ENCODE measurements at regions not wholly inside any gene's neighbourhood (a gene's known extent, or its start where the extent isn't known, plus 50 kb on each side); places are given as distances from the start of the nearest gene placed in this dataset.

DNA sequence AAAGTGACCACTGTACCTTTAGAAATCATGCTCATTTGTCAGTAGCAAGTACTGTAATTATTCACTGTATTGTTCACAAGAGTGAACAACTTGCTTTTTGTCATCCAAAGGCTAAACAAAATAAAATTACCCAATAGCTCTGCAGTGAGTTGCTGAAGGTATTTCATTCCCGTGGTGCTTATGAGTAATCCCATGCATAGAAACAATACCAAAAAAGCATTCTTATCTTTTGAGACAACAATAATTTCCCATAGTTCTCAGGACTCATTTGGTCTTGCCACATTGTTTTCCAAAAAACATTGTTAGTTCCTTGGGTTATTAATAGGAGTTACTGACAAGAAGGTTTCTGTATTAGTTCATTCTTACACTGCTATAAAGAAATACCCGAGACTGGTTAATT, 503.2 kb upstream of the FAM98A start:
- no peak for DNase-seq (ENCODE audit: low spot score)
- no peaks in the 10 kb centered on the region for H3K9me3 Mint-ChIP-seq (ENCODE audit: low read depth)
- TF ChIP-seq, protein P1, sequence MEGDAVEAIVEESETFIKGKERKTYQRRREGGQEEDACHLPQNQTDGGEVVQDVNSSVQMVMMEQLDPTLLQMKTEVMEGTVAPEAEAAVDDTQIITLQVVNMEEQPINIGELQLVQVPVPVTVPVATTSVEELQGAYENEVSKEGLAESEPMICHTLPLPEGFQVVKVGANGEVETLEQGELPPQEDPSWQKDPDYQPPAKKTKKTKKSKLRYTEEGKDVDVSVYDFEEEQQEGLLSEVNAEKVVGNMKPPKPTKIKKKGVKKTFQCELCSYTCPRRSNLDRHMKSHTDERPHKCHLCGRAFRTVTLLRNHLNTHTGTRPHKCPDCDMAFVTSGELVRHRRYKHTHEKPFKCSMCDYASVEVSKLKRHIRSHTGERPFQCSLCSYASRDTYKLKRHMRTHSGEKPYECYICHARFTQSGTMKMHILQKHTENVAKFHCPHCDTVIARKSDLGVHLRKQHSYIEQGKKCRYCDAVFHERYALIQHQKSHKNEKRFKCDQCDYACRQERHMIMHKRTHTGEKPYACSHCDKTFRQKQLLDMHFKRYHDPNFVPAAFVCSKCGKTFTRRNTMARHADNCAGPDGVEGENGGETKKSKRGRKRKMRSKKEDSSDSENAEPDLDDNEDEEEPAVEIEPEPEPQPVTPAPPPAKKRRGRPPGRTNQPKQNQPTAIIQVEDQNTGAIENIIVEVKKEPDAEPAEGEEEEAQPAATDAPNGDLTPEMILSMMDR (IDR thresholded peaks at IDR 0.05), result no peak
- no peaks in the 10 kb centered on the region for H3K36me3 Mint-ChIP-seq (ENCODE audit: low read depth)
- no peak overlapping the region for H3K4me3 Mint-ChIP-seq (ENCODE audit: unreplicated experiment)
- no peak overlapping the region for H3K27ac Mint-ChIP-seq (ENCODE audit: unreplicated experiment)
- H3K4me1 Mint-ChIP-seq (ENCODE audit: low read depth), result peaks cover 32% of the 10 kb centered on the region
- no peaks in the 10 kb centered on the region for H3K27me3 Mint-ChIP-seq (ENCODE audit: low read depth)

DNA sequence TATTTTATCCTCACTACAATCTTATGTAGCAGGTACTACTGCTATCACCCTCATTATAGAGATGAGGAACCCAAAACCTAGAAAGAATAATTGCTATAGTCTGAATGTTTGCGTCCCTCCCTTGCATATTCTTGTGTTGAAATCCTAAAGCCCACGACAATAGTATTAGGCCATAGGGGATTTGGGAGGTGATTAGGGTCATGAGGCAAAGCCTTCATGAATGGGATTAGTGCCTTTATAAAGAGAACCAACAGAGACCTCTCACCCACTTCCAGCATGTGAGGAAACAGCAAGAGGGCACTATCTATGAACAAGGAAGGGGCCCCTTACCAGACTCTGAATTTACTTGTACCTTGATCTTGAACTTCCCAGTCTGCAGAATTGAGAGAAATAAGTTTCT, 500.3 kb upstream of the FAM98A start:
- no peaks in the 10 kb centered on the region for H3K36me3 Mint-ChIP-seq (ENCODE audit: low read depth)
- peaks cover 2% of the 10 kb centered on the region for H3K27me3 Mint-ChIP-seq (ENCODE audit: low read depth)
- TF ChIP-seq, protein P1 (IDR thresholded peaks at IDR 0.05), result no peak
- no peaks in the 10 kb centered on the region for H3K9me3 Mint-ChIP-seq (ENCODE audit: low read depth)
- no peak overlapping the region for H3K4me3 Mint-ChIP-seq (ENCODE audit: unreplicated experiment)
- H3K4me1 Mint-ChIP-seq (ENCODE audit: low read depth), result peaks cover 9% of the 10 kb centered on the region
- no peak overlapping the region for H3K27ac Mint-ChIP-seq (ENCODE audit: unreplicated experiment)
- DNase-seq (ENCODE audit: low spot score), result no peak

GRCh38 chr2:34098256-34098655, 499.2 kb upstream of the FAM98A start:
- no peak overlapping the region for H3K27ac Mint-ChIP-seq (ENCODE audit: unreplicated experiment)
- TF ChIP-seq, protein P1 (IDR thresholded peaks at IDR 0.05), result no peak
- H3K9me3 Mint-ChIP-seq (ENCODE audit: low read depth), result no peaks in the 10 kb centered on the region
- H3K27me3 Mint-ChIP-seq (ENCODE audit: low read depth), result peaks cover 4% of the 10 kb centered on the region
- no peaks in the 10 kb centered on the region for H3K36me3 Mint-ChIP-seq (ENCODE audit: low read depth)
- DNase-seq (ENCODE audit: low spot score), result no peak
- H3K4me1 Mint-ChIP-seq (ENCODE audit: low read depth), result peaks cover 5% of the 10 kb centered on the region
- no peak overlapping the region for H3K4me3 Mint-ChIP-seq (ENCODE audit: unreplicated experiment)

DNA sequence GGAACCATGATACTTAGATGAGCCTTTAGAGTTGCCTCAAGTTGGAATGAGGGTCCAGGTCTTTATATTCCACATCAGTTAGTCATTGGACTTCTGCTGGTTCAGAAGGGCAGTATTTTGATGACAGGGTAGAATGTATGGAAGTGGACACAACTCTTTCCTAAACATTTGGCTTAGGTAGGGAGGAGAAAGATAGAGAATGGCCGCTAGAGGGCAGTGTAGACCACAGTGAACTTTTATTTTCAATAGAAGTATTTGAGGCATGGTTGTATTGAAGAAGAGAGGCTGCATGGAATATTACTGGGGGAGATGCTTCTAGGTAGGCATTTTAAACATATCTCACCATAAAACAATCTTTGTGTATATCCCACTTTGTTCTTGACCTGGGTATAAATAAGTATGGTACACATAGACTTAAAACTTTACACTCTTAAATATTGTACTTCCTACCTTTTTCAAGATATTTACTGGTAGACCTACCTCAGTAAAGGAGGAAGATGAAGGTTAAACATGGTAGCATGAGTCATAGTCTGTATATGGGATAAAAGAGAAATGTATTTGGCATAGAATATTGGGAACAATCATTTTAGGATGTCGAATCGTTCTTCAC, 497.6 kb upstream of the FAM98A start:
- no peaks in the 10 kb centered on the region for H3K9me3 Mint-ChIP-seq (ENCODE audit: low read depth)
- no peak overlapping the region for H3K4me3 Mint-ChIP-seq (ENCODE audit: unreplicated experiment)
- peaks cover 4% of the 10 kb centered on the region for H3K27me3 Mint-ChIP-seq (ENCODE audit: low read depth)
- H3K36me3 Mint-ChIP-seq (ENCODE audit: low read depth), result no peaks in the 10 kb centered on the region
- H3K4me1 Mint-ChIP-seq (ENCODE audit: low read depth), result peaks cover 5% of the 10 kb centered on the region
- DNase-seq (ENCODE audit: low spot score), result no peak
- no peak overlapping the region for H3K27ac Mint-ChIP-seq (ENCODE audit: unreplicated experiment)
- TF ChIP-seq, protein P1 (IDR thresholded peaks at IDR 0.05), result peak; percentile 92

DNA sequence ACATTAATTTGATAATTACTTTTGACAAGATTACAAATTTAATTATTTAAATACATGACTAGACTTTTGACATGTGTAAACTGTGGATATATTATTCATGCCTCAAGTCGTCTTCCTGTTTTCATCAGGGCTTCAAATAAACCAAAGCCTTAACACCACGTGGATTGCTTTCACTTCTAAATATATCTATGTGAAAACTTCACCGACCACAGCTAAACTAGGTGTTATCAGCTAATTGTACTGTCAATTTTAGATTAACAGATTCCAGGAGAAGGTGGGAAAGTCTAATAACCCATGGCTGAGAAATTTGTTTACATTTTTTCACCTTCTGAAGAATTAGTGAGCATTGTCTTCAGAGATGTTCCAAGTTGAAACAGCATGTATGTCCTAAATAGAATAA, 494.7 kb upstream of the FAM98A start:
- H3K36me3 Mint-ChIP-seq (ENCODE audit: low read depth), result no peaks in the 10 kb centered on the region
- DNase-seq (ENCODE audit: low spot score), result no peak
- no peak overlapping the region for H3K27ac Mint-ChIP-seq (ENCODE audit: unreplicated experiment)
- H3K4me1 Mint-ChIP-seq (ENCODE audit: low read depth), result no peaks in the 10 kb centered on the region
- H3K9me3 Mint-ChIP-seq (ENCODE audit: low read depth), result no peaks in the 10 kb centered on the region
- H3K27me3 Mint-ChIP-seq (ENCODE audit: low read depth), result peaks cover 9% of the 10 kb centered on the region
- H3K4me3 Mint-ChIP-seq (ENCODE audit: unreplicated experiment), result no peak overlapping the region
- TF ChIP-seq, protein P1 (IDR thresholded peaks at IDR 0.05), result no peak
